GM18907 (cell line): ENCODE measurements at regions not wholly inside any gene's neighbourhood (a gene's known extent, or its start where the extent isn't known, plus 50 kb on each side); places are given as distances from the start of the nearest gene placed in this dataset.
"Not testable (repeated sequence)": the region's sequence is repeated elsewhere in the genome, so short reads cannot be mapped to it uniquely, and the experiment has no call there.

Experiments
- ATAC-seq: cut with Tn5 transposase; IDR thresholded peaks from one replicate; pipeline ENCODE4 v1.9.1; 2021; ENCODE audit warnings: mild to moderate bottlenecking, moderate library complexity; ENCODE audit not compliant: unreplicated experiment

GRCh38 chr1:82086739-82087138, 286.0 kb downstream of the ADGRL2 start:
- no peak for ATAC-seq

DNA sequence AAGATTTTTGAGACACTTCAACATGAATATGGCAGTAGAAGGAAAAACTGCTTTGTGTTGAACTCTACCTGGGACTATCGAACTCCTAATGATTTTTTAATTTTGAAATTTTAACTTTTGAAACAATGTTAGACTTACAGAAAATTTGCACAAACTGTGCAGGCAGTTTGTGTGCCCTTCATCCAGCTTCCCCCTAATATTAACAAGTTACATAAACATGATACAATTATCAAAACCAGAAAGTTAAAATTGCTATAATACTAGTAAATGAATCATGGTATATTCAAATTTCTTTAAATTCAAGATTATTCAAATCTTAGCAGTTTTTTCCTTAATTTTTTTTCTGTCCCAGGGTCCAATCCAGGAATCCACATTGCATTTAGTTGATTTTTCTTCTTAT, 278.9 kb downstream of the ADGRL2 start:
- ATAC-seq, result no peak

GRCh38 chr1:82073659-82074058, 272.9 kb downstream of the ADGRL2 start:
- no peak for ATAC-seq

DNA sequence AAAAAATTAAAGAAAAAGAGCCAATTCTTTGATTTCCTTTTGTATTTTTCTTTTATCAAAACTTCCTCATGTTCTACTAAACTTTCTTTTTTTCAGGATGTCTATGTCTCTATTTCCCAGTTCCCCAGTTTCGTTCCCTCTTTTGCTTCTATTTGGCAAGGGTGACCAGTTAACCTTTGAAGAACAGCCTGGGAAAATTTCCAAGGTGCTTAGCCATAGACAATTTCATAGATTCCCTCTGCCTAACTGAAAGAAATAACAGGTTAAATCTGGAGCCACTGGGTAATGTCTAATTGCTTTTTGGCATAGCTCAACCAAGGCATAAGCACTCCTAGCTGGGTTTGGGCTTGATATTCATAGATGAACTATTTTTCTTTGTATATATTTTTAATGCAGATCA, 272.3 kb downstream of the ADGRL2 start:
- ATAC-seq, result no peak

DNA sequence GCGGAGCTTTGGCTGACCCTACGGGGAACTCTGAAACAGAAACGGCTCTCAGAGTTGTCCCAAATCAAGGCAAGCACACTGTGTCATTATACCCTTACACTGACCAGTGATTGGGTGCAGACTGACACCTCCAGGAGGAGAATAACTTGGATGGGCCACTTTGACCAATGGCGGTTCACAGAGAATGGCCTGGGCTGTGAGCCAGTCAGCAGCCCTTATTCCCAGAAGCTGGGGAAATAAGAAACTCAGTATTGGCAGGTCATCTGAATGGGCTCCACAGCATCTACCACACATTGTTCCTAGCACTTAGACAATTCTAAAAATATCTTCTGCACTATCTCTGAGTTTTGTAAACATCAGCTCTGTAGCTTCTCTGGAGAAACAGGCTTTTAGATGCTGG, 265.2 kb downstream of the ADGRL2 start:
- ATAC-seq, result no peak

DNA sequence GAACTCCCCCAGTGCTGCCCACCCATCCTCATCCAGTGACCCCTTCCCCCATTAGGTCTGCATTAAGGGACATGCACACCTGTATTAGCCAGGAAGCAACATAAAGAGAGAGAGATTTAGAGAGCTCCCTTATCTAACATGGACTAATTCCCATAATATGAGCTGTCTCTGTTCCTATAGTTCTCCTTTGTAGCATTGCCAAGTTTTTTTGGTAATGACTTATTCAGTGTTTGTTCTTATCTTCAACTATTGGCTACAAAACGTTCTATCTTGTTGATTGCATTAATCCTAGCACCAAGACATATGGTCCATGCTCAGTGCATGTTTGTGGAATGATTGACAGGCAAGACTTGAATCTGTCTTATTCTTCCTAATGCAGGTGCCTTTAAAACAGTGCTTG, 264.0 kb downstream of the ADGRL2 start:
- no peak for ATAC-seq

DNA sequence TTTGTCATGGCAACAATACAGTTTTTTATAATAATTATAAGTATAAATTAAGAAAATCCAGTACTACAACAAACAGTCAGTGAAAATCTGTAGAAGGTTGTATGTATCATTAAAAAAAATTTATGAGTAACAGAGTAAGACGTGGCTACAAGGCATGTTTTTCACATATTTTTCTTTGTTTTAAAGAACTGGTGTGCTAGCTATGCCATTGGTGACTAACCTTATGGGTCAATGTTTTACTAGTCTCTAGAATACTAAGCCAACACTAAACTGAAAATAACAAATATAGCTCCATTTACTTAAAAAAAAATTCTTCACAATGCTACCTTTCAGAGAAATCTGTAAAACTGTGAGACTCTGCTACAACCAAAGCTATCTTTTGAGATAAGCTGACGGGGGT, 261.5 kb downstream of the ADGRL2 start:
- ATAC-seq, result no peak

DNA sequence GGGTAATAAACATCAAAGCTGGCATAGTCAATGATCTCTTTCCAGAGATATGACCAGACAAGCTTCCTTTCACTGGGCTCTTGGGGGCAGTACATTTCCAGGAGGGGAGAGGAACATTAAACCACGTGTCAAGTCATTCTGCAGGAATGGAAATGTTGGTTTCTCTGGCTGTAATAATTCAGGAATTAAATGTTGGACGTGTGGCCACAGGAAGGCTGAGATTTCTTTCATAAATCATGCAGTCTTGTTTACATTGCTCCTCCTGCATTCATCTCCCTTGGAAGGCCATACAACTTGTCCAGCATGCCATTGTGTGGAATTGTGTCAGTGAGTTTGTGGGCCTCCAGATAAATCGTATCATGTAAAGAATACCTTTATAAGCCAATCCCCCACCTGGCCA, 259.2 kb downstream of the ADGRL2 start:
- no peak for ATAC-seq

DNA sequence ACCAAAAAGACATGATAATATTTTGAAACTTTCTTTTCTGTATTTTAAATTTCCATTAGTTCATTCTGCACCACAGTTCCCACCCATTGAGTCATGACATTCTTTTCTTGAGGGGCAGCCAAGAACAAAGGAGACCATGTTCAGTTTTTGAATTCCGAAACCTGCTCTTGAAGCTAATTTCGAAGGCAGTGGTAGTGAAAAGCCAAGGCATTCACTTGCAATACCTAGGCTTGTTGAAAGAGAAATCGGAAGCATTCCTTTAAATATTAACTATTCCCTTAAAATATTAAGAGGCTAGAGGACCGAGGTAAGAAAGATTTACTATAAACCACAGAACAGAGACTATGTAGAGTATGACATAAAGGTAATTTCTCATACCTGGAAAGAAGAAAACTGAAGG, 256.3 kb downstream of the ADGRL2 start:
- ATAC-seq, result no peak

- ATAC-seq, result not testable (repeated sequence)
Observed at GRCh38 chr1:82055375-82055774, 254.6 kb downstream of the ADGRL2 start.

DNA sequence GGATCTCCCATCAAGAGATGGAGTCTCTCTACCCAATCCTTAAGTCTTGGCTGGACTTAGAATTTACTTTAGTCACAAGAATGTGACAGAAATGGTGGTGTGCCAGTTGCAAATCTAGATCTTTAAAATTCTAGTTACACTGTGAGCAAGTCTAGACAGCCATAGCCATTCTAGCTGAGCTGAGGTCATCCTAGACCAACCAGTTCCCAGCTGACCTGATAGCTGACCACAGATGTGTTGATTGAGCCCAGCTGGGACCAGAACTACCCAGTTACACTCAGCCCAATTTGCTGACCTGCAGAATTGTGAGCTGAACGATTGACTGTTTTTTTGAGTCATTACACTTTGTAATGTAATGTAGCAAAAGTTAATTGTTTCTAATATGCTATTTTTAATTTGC, 251.8 kb downstream of the ADGRL2 start:
- ATAC-seq, result no peak

- ATAC-seq, result no peak
Observed at GRCh38 chr1:82048596-82048995, 247.9 kb downstream of the ADGRL2 start.

DNA sequence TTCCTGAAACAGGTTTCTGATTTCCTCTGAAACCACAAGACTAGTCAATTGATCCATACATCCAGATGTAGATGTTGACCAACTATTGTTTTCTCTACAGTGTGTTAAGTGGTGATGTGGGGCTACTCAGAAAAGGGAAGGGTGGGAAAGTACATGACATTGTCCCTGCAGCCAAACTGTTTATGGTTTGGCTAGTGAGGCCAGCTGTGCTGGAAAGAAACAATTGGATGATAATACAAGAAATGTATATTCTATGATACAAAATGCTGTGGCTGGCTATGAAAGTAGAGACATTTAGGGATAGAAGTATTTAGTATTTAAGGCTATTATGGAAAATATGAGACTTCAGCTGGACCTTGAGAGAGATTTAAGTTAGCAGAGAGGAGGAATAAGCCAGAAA, 244.5 kb downstream of the ADGRL2 start:
- ATAC-seq, result no peak

DNA sequence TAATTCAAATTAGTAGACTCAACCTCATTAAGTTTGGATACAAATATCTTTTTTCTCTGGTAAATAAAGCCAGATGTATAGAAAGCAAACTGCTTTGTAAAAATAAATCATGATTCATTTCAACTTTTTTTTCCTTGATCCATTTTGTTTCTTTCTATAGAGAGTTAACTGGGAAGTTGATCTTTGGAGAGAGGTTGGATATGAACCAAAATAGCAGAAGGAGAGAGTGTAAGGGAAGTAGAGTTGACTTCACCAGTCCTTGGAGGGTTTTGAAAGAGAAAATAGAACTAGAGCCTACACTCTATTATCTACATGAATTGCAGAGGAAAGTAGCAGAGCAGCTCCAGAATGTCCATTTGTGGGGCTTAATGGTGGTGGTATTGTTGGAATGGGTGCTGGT, 243.8 kb downstream of the ADGRL2 start:
- no peak for ATAC-seq

GRCh38 chr1:82044111-82044510, 243.4 kb downstream of the ADGRL2 start:
- ATAC-seq, result no peak

DNA sequence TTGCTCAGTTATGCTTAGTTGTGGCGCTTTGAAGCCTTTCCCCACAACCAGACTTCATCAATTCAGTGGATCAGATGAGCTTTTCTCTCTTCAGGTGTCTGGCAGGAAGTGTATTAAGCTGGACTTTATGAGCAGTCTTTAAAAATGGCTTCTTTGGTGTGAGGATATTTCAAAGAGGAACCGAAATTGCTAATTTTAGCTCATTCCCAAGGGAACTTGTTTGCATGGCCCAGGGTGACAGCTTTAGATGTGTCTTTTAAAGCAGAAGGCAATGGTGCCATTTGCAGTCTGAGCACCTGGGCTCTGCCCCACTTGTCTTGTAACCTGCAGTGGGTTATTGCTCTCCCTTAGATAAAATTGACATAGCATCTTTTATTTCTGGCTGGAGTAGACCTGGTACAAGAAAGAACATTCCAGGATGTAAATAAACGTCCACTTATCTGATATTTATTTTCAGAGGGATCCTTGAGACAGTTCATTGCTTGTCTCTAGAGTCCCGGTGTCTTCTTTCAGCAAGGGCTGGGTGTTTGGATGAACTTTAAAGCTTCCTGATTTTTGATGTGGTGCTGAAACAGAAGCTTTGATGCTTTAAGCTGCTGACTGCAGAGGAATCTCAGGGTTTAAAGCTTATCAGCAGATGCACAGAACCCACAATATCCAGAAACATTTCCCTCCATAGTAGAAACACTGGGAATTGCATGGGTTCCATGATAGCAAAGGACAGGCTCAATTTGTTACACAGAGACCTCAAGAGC, 241.7 kb downstream of the ADGRL2 start:
- no peak for ATAC-seq
